HFF-Myc (cell line): ENCODE measurements at regions not wholly inside any gene's neighbourhood (a gene's known extent, or its start where the extent isn't known, plus 50 kb on each side); places are given as distances from the start of the nearest gene placed in this dataset.

Source experiments
- DNase-seq: peaks from one replicate; pipeline ENCODE4 v3.0.0-alpha.2; 2011; ENCODE audit warnings: low read depth; ENCODE audit errors: extremely low read depth
- H3K4me3 ChIP-seq: replicated peaks from 2 replicates; pipeline ENCODE4 v1.5.1; 2011; ENCODE audit warnings: low read depth, mild to moderate bottlenecking, control low read depth, low read length
- CTCF ChIP-seq: IDR thresholded peaks from 2 replicates; pipeline ENCODE4 v1.5.1; 2012; ENCODE audit warnings: mild to moderate bottlenecking, low read depth, low read length, control low read depth; ENCODE audit errors: missing control alignments

GRCh38 chr2:67237288-67237687, 159.8 kb upstream of the ETAA1 start:
- no peak overlapping the region for H3K4me3 ChIP-seq
- TF ChIP-seq CTCF: no peak
- no peak for DNase-seq

- no peak for DNase-seq
- TF ChIP-seq CTCF: no peak
- H3K4me3 ChIP-seq: no peak overlapping the region
These were observed 156.6 kb upstream of the ETAA1 start for GRCh38 chr2:67240507-67240906.

GRCh38 chr2:67241453-67241852, 155.7 kb upstream of the ETAA1 start:
- no peak overlapping the region for H3K4me3 ChIP-seq
- DNase-seq: no peak
- no peak for TF ChIP-seq CTCF

- H3K4me3 ChIP-seq: no peak overlapping the region
- no peak for TF ChIP-seq CTCF
- no peak for DNase-seq
These were observed 154.7 kb upstream of the ETAA1 start for GRCh38 chr2:67242456-67242855.

GRCh38 chr2:67243919-67244318, 153.2 kb upstream of the ETAA1 start:
- TF ChIP-seq CTCF: no peak
- H3K4me3 ChIP-seq: no peak overlapping the region
- DNase-seq: no peak

- no peak for TF ChIP-seq CTCF
- no peak for DNase-seq
- H3K4me3 ChIP-seq: no peak overlapping the region
These were observed 150.3 kb upstream of the ETAA1 start for GRCh38 chr2:67246791-67247190.

GRCh38 chr2:67251741-67252140, 145.4 kb upstream of the ETAA1 start:
- TF ChIP-seq CTCF: no peak
- no peak overlapping the region for H3K4me3 ChIP-seq
- no peak for DNase-seq
